Astrocyte (in vitro differentiated cells and primary cell): ENCODE measurements at regions not wholly inside any gene's neighbourhood (a gene's known extent, or its start where the extent isn't known, plus 50 kb on each side); places are given as distances from the start of the nearest gene placed in this dataset.

ENCODE experiments used
- EZH2 ChIP-seq: IDR thresholded peaks from 2 replicates; pipeline ENCODE4 v1.6.1; 2012; ENCODE audit warnings: mild to moderate bottlenecking, low read length, inconsistent platforms; ENCODE audit not compliant: insufficient read depth
- TF ChIP-seq, protein P1 (sequence below): IDR thresholded peaks from 2 replicates; pipeline ENCODE4 v1.5.1; 2011; ENCODE audit warnings: low read depth, mild to moderate bottlenecking, inconsistent platforms, low read length, moderate library complexity; ENCODE audit not compliant: insufficient read depth

GRCh38 chr15:38186507-38186906, 66.1 kb upstream of the SPRED1 start:
- TF ChIP-seq, protein P1, sequence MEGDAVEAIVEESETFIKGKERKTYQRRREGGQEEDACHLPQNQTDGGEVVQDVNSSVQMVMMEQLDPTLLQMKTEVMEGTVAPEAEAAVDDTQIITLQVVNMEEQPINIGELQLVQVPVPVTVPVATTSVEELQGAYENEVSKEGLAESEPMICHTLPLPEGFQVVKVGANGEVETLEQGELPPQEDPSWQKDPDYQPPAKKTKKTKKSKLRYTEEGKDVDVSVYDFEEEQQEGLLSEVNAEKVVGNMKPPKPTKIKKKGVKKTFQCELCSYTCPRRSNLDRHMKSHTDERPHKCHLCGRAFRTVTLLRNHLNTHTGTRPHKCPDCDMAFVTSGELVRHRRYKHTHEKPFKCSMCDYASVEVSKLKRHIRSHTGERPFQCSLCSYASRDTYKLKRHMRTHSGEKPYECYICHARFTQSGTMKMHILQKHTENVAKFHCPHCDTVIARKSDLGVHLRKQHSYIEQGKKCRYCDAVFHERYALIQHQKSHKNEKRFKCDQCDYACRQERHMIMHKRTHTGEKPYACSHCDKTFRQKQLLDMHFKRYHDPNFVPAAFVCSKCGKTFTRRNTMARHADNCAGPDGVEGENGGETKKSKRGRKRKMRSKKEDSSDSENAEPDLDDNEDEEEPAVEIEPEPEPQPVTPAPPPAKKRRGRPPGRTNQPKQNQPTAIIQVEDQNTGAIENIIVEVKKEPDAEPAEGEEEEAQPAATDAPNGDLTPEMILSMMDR = no peak
- no peak for TF ChIP-seq EZH2
